Caco-2 (cell line): ENCODE measurements at regions not wholly inside any gene's neighbourhood (a gene's known extent, or its start where the extent isn't known, plus 50 kb on each side); places are given as distances from the start of the nearest gene placed in this dataset.

Experiments used
- BruUV-seq: library from RNA; stranded (reverse); fragments of 400-500 nt; replicated peaks from 2 replicates; lab custom pipeline; 2021; lab: Mats Ljungman, UMichigan
- CTCF ChIA-PET: fragments of 300-600 bp; sonication (Branson Sonifier 250); formaldehyde crosslinking; loops from one replicate; lab custom pipeline; 2022; ENCODE audit warnings: antibody characterized with exemption; lab: Charles Lee
- POLR2A ChIA-PET: fragments of 300-600 bp; sonication (Branson Sonifier 250); formaldehyde crosslinking; loops from one replicate; lab custom pipeline; 2022; ENCODE audit warnings: antibody characterized with exemption; lab: Charles Lee
- DNase-seq, 2 experiments: peaks; one replicate each; pipeline versions ENCODE4 v3.0.0 to v3.0.0-alpha.2; 2020 to 2022
- H3K27me3 ChIP-seq: replicated peaks from 2 replicates; pipeline ENCODE4 v1.6.0; 2011; ENCODE audit warnings: low read length; ENCODE audit not compliant: control insufficient read depth, insufficient read depth
- H3K36me3 ChIP-seq: 2 replicates; pipeline ENCODE4 v1.5.1; 2011; ENCODE audit warnings: low read length; ENCODE audit not compliant: control insufficient read depth, insufficient read depth
- H3K4me1 ChIP-seq: fragments of 250-450 bp; sonication (Bioruptor Pico); 2 replicates; pipeline ENCODE4 v1.5.1; 2020; ENCODE audit warnings: mild to moderate bottlenecking
- H3K4me3 ChIP-seq: 2 replicates; pipeline ENCODE4 v1.5.1; 2011; ENCODE audit warnings: low read depth, mild to moderate bottlenecking, control low read depth, low read length
- H3K9me3 ChIP-seq: fragments of 250-450 bp; sonication (Bioruptor Pico); 2 replicates; pipeline ENCODE4 v1.5.1; 2020; ENCODE audit warnings: mild to moderate bottlenecking, moderate library complexity
- H3K27ac Mint-ChIP-seq: one replicate; pipeline ENCODE4 v1.8.0; 2022; ENCODE audit warnings: mixed read lengths; ENCODE audit not compliant: unreplicated experiment
- H3K27me3 Mint-ChIP-seq: one replicate; pipeline ENCODE4 v1.8.0; 2022; ENCODE audit warnings: mixed read lengths; ENCODE audit not compliant: insufficient read depth, unreplicated experiment
- H3K36me3 Mint-ChIP-seq: one replicate; pipeline ENCODE4 v1.8.0; 2022; ENCODE audit warnings: mild to moderate bottlenecking, mixed read lengths; ENCODE audit not compliant: insufficient read depth, unreplicated experiment
- H3K4me1 Mint-ChIP-seq: one replicate; pipeline ENCODE4 v1.8.0; 2022; ENCODE audit warnings: low read depth, mixed read lengths; ENCODE audit not compliant: unreplicated experiment
- H3K4me3 Mint-ChIP-seq: one replicate; pipeline ENCODE4 v1.8.0; 2022; ENCODE audit warnings: mild to moderate bottlenecking, moderate library complexity, mixed read lengths; ENCODE audit not compliant: unreplicated experiment
- H3K9me3 Mint-ChIP-seq: one replicate; pipeline ENCODE4 v1.8.0; 2022; ENCODE audit warnings: mixed read lengths; ENCODE audit not compliant: unreplicated experiment
- intact Hi-C: fragments of 100-400 bp; cut with micrococcal nuclease; formaldehyde crosslinking; loops from one replicate; pipeline ENCODE4 v1.10.0; 2022; ENCODE audit not compliant: unreplicated experiment
- TF ChIP-seq, protein P1 (sequence below), 2 experiments: fragments of 200-600 bp in 1 of 2; IDR thresholded peaks; 1 replicate in 1 of 2; 2 replicates in 1 of 2; pipeline versions ENCODE4 v1.5.1 to v1.8.0; 2011 to 2022; ENCODE audit warnings: antibody characterized with exemption in 1 of 2, control low read depth in 1 of 2, inconsistent platforms in 1 of 2, low read depth in 1 of 2, low read length in 1 of 2, mild to moderate bottlenecking in 1 of 2, moderate library complexity in 1 of 2; ENCODE audit not compliant: insufficient read depth in 1 of 2, severe bottlenecking in 1 of 2, unreplicated experiment in 1 of 2

DNA sequence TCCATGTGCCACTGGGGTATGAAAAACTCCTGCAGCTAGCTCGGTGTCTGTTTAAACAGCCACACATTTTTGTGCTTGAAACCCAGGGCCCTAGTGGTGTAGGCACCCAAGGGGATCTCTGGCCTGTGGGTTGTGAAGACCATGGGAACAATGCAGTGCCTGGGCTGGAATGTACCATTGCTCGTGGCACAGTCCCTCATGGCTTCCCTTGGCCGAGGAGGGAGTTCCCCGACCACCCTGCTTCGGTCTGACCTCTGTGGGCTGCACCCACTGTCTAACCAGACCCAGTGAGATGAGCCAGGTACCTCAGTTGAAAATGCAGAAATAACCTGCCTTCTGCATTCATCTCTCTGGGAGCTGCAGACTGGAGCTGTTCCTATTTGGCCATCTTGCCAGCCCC lies 214.0 kb downstream of the TRPC6 start:
- Mint-ChIP-seq H3K27me3 (peaks cover 9% of the 10 kb centered on the region), H3K4me3 (no peak overlapping the region), H3K4me1 (no peaks in the 10 kb centered on the region), H3K27ac (no peak overlapping the region), H3K36me3 (no peaks in the 10 kb centered on the region), H3K9me3 (peaks cover 10% of the 10 kb centered on the region)
- POLR2A ChIA-PET, result no interaction called here
- H3K4me3 ChIP-seq, result no peak overlapping the region
- no TSS peak for BruUV-seq
- intact Hi-C loops, result no loop called here
- H3K27me3 ChIP-seq, result 0 out of 2 replicates have a peak, but pooled peaks cover 1% of the 10 kb centered on the region
- H3K36me3 ChIP-seq, result no peaks in the 10 kb centered on the region
- CTCF ChIA-PET, result no interaction called here
- no peaks in the 10 kb centered on the region for H3K9me3 ChIP-seq
- no peaks in the 10 kb centered on the region for H3K4me1 ChIP-seq
- DNase-seq, result no peak
- TF ChIP-seq, protein P1, sequence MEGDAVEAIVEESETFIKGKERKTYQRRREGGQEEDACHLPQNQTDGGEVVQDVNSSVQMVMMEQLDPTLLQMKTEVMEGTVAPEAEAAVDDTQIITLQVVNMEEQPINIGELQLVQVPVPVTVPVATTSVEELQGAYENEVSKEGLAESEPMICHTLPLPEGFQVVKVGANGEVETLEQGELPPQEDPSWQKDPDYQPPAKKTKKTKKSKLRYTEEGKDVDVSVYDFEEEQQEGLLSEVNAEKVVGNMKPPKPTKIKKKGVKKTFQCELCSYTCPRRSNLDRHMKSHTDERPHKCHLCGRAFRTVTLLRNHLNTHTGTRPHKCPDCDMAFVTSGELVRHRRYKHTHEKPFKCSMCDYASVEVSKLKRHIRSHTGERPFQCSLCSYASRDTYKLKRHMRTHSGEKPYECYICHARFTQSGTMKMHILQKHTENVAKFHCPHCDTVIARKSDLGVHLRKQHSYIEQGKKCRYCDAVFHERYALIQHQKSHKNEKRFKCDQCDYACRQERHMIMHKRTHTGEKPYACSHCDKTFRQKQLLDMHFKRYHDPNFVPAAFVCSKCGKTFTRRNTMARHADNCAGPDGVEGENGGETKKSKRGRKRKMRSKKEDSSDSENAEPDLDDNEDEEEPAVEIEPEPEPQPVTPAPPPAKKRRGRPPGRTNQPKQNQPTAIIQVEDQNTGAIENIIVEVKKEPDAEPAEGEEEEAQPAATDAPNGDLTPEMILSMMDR (IDR thresholded peaks at IDR 0.05; ENCODE audit: insufficient read depth in 1 of 2, low read depth in 1 of 2, low read length in 1 of 2, severe bottlenecking in 1 of 2, unreplicated experiment in 1 of 2), result no peak

DNA sequence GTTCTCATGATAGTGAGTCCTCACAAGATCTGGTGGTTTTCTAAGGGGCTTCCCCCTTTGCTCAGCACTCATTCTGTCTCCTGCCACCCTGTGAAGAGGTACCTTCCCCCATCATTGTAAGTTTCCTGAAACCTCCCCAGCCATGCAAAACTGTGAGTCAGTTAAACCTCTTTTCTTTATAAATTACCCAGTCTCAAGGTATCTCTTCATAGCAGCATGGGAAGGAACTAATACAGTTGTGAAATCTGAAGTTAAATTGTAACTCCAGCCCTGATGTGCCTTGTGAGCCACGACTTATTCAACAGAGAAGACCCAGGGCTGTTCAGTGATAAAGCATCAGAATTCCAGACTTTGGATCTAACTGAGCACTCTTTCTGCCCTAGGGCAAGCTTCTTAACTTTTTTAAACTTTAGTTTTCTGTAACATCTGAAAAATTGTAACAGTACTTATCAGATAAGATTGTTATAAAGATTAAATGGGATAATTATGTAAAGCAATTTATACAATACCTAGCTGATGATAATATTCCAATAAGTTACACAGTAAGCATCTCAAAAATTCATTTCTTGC lies 220.0 kb downstream of the TRPC6 start:
- Mint-ChIP-seq H3K36me3 (no peaks in the 10 kb centered on the region), H3K4me1 (no peaks in the 10 kb centered on the region), H3K27me3 (peaks cover 16% of the 10 kb centered on the region), H3K9me3 (peaks cover 10% of the 10 kb centered on the region), H3K4me3 (no peak overlapping the region), H3K27ac (no peak overlapping the region)
- CTCF ChIA-PET, result no interaction called here
- no TSS peak for BruUV-seq
- no peaks in the 10 kb centered on the region; the same call in 1 of the 2 replicates for H3K9me3 ChIP-seq
- H3K4me1 ChIP-seq, result no peaks in the 10 kb centered on the region
- TF ChIP-seq, protein P1 (IDR thresholded peaks at IDR 0.05; ENCODE audit: insufficient read depth in 1 of 2, low read depth in 1 of 2, low read length in 1 of 2, severe bottlenecking in 1 of 2, unreplicated experiment in 1 of 2), result no peak
- H3K4me3 ChIP-seq, result no peak overlapping the region
- POLR2A ChIA-PET, result no interaction called here
- DNase-seq, result no peak
- H3K36me3 ChIP-seq, result no peaks in the 10 kb centered on the region
- no peaks in the 10 kb centered on the region for H3K27me3 ChIP-seq
- intact Hi-C loops, result no loop called here

DNA sequence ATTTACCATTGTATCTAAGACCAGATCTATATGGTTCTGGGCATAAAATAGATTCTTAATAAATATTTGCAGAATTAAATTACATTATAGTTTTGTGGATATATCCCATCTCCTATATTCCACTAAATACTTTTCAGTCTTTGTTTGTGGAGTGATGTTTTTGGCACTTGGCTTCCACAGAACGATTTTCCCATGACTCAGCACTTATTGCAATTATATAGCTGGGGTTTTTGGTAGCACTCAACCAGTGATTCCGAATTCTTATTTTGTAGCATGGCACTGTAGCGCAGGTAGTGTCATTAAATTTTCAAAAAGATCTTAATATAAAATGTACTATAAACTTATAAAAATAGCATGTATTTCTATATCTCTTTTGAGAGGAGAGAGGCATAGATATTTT lies 221.2 kb downstream of the TRPC6 start:
- Mint-ChIP-seq H3K27ac (no peak overlapping the region), H3K4me3 (no peak overlapping the region), H3K27me3 (peaks cover 10% of the 10 kb centered on the region), H3K4me1 (no peaks in the 10 kb centered on the region), H3K9me3 (peaks cover 10% of the 10 kb centered on the region), H3K36me3 (no peaks in the 10 kb centered on the region)
- no peaks in the 10 kb centered on the region; the same call in 1 of the 2 replicates for H3K9me3 ChIP-seq
- no peak overlapping the region for H3K4me3 ChIP-seq
- ChIA-PET CTCF (no interaction called here), POLR2A (no interaction called here)
- no peaks in the 10 kb centered on the region for H3K27me3 ChIP-seq
- no TSS peak for BruUV-seq
- H3K4me1 ChIP-seq, result no peaks in the 10 kb centered on the region
- intact Hi-C loops, result no loop called here
- H3K36me3 ChIP-seq, result no peaks in the 10 kb centered on the region
- no peak for DNase-seq
- TF ChIP-seq, protein P1 (IDR thresholded peaks at IDR 0.05; ENCODE audit: insufficient read depth in 1 of 2, low read depth in 1 of 2, low read length in 1 of 2, severe bottlenecking in 1 of 2, unreplicated experiment in 1 of 2), result no peak
